Testis (tissue), 2 donors: ENCODE measurements at regions not wholly inside any gene's neighbourhood (a gene's known extent, or its start where the extent isn't known, plus 50 kb on each side); places are given as distances from the start of the nearest gene placed in this dataset.

Experiments
- DNase-seq: peaks from one replicate; pipeline ENCODE4 v3.0.0-alpha.2; 2019
- H3K27ac ChIP-seq, 2 donors: fragments of 200-600 bp; sonication (generic); one replicate each; pipeline ENCODE4 v1.5.1; 2019
- H3K27me3 ChIP-seq: fragments of 200-600 bp; sonication (generic); one replicate; pipeline ENCODE4 v1.5.1; 2019
- H3K36me3 ChIP-seq: fragments of 200-600 bp; sonication (generic); one replicate; pipeline ENCODE4 v1.5.1; 2017; ENCODE audit warnings: low read depth; ENCODE audit errors: missing control alignments
- H3K4me1 ChIP-seq: fragments of 200-600 bp; sonication (generic); one replicate; pipeline ENCODE4 v1.5.1; 2019
- H3K4me3 ChIP-seq, 2 donors: fragments of 200-600 bp; sonication (generic); one replicate each; pipeline ENCODE4 v1.5.1; 2017 to 2019
- H3K9me3 ChIP-seq: fragments of 200-600 bp; sonication (generic); one replicate; pipeline ENCODE4 v1.5.1; 2017
- POLR2A ChIP-seq: fragments of 450-650 bp; IDR thresholded peaks from one replicate; pipeline ENCODE4 v1.6.1; 2017; ENCODE audit warnings: antibody characterized with exemption, mild to moderate bottlenecking, moderate library complexity
- WGBS, 2 donors: methylation state at CpG; one replicate each; pipeline ENCODE4 v1.1.5; 2018; 5-methylcytosine and 5-hydroxymethylcytosine counted together
- intact Hi-C: fragments of 100-400 bp; cut with DNase I; formaldehyde crosslinking; loops from one replicate; pipeline ENCODE4 v1.15.1; 2023; ENCODE audit warnings: low total_unique reads
- TF ChIP-seq, protein P1 (sequence below), 3 experiments: fragments of 450-650 bp in 2 of 3; fragments of 200-600 bp in 1 of 3; sonication (generic) in 1 of 3; IDR thresholded peaks; one replicate each; pipeline ENCODE4 v1.5.1; 2016 to 2019; ENCODE audit warnings: antibody characterized with exemption in 3 of 3, mild to moderate bottlenecking in 2 of 3, moderate library complexity in 1 of 3

DNA sequence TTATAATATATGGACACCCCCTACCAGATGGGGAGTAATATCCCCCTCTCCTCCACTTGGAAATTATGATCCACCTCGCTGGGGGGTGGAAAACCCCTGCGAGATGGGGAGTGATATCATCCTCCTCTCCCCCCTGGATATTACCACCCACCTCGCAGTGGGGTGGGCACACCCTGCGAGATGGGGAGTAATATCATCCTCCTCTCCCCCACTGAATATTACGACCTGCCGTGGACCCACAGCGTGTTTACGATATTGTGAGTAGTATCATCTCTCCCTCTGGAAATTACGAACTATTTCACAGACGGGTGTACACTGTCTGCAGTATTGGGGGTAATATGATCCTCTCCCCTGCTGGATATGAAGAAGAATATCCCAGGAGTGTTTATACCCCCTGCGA lies 228.3 kb upstream of the WSCD1 start:
- H3K36me3 ChIP-seq = no peaks in the 10 kb centered on the region
- no peaks in the 10 kb centered on the region for H3K4me1 ChIP-seq
- H3K4me3 ChIP-seq = no peak overlapping the region
- WGBS, 2 donors = 52 to 72% methylated on average over 11 of the region's 11 CpGs
- TF ChIP-seq, protein P1, sequence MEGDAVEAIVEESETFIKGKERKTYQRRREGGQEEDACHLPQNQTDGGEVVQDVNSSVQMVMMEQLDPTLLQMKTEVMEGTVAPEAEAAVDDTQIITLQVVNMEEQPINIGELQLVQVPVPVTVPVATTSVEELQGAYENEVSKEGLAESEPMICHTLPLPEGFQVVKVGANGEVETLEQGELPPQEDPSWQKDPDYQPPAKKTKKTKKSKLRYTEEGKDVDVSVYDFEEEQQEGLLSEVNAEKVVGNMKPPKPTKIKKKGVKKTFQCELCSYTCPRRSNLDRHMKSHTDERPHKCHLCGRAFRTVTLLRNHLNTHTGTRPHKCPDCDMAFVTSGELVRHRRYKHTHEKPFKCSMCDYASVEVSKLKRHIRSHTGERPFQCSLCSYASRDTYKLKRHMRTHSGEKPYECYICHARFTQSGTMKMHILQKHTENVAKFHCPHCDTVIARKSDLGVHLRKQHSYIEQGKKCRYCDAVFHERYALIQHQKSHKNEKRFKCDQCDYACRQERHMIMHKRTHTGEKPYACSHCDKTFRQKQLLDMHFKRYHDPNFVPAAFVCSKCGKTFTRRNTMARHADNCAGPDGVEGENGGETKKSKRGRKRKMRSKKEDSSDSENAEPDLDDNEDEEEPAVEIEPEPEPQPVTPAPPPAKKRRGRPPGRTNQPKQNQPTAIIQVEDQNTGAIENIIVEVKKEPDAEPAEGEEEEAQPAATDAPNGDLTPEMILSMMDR (IDR thresholded peaks at IDR 0.05) = no peak
- no peak for TF ChIP-seq POLR2A
- intact Hi-C loops = no loop called here
- H3K27me3 ChIP-seq = no peaks in the 10 kb centered on the region
- DNase-seq = no peak
- no peaks in the 10 kb centered on the region for H3K9me3 ChIP-seq
- no peak overlapping the region for H3K27ac ChIP-seq

DNA sequence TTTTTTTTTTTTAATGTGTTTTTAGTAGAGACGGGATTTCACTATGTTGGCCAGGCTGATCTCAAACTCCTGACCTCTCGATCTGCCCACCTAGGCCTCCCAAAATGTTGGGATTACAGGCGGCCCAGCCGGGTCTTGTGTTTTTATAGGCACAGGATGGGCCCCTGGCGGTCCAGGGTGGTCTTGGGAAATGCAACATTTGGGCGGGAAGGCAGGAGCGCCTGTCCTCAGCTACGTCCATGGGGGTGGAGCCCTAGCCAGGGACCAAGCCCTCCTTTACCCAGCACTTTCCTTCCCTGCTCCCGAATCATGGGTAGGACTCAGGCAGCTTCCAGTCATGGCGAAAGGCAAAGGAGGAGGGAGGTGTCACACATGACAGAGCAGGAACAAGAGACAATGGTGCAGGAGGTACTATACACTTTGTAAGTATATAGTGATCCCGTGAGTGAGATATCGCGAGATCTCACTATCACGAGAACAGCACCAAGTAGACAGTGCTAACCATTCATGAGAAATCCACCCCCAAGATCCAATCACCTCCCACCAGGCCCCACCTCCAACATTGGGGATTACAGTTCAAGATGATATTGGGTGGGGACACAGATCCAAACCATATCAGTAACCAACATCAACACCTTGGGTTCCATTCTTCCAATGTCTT lies 226.7 kb upstream of the WSCD1 start:
- intact Hi-C loops = no loop called here
- no peak for TF ChIP-seq POLR2A
- TF ChIP-seq, protein P1 (IDR thresholded peaks at IDR 0.05) = no peak
- Histone ChIP-seq H3K27me3 (no peaks in the 10 kb centered on the region), H3K36me3 (no peaks in the 10 kb centered on the region), H3K4me1 (no peaks in the 10 kb centered on the region), H3K4me3 (no peak overlapping the region), H3K27ac (no peak overlapping the region), H3K9me3 (no peaks in the 10 kb centered on the region)
- 73 to 75% methylated on average over 14 of the region's 14 CpGs for WGBS, 2 donors
- peak; percentile 28 for DNase-seq

DNA sequence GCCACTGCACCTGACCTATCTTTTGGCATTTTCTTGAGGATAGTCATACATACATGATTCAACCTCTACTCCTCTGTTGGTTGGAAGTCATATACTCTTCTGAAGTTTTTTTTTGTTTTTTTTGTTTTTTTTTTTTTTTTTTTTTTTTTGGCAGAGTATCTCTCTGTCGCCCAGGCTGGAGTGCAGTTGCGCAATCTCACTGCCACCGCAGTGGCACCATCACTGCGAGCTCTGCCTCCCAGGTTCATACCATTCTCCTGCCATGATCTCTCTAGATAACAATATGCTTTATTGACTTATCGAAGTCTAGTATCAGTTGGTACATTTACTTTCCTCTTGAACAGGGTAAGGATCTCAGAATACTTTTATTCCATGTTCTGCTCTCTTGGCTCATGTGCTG lies 224.2 kb upstream of the WSCD1 start:
- no peaks in the 10 kb centered on the region for H3K27me3 ChIP-seq
- TF ChIP-seq POLR2A = no peak
- H3K36me3 ChIP-seq = no peaks in the 10 kb centered on the region
- DNase-seq = no peak
- intact Hi-C loops = no loop called here
- no peak overlapping the region for H3K27ac ChIP-seq
- H3K4me3 ChIP-seq = no peak overlapping the region
- no peaks in the 10 kb centered on the region for H3K9me3 ChIP-seq
- H3K4me1 ChIP-seq = no peaks in the 10 kb centered on the region
- whole genome bisulfite sequencing, 2 donors = 91 to 96% methylated on average over 5 of the region's 5 CpGs

DNA sequence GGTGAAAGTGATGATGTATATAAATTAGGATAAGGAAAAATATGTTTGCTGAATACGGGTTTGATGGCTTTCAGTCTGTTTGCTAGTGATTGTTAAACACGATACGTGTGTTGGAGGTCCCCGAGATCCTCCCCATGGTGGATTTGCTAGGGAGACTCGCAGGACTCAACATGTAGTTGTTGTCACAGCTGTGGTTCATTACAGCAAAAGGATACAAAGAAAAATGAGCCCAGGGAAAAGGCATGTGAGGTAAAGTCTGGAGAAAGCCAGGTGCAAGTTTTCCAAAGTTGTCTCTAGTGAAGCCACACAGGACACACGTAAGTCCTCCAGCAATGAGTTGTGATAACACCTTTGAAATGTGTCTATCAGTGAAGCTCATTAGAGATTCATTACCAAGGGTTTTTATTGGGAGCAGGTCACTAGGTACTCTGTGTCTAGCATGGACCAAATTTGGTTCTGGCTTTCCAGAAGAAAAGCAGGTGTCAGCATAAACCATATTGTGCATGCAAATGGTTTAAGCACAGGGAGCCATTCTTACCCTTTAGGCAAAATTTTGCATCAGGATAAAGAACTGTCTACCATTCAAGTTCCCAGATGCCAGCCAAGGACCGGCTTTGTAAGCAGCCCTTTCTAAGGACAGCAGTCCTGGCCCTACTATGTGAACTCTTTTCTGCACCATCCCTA lies 215.2 kb upstream of the WSCD1 start:
- H3K27me3 ChIP-seq = no peaks in the 10 kb centered on the region
- H3K27ac ChIP-seq = no peak overlapping the region
- TF ChIP-seq, protein P1 (IDR thresholded peaks at IDR 0.05) = no peak
- no peak for TF ChIP-seq POLR2A
- intact Hi-C loops = no loop called here
- no peaks in the 10 kb centered on the region for H3K36me3 ChIP-seq
- H3K9me3 ChIP-seq = no peaks in the 10 kb centered on the region
- H3K4me3 ChIP-seq = no peak overlapping the region
- DNase-seq = no peak
- no peaks in the 10 kb centered on the region for H3K4me1 ChIP-seq
- WGBS, 2 donors = 67 to 71% methylated on average over 7 of the region's 7 CpGs

DNA sequence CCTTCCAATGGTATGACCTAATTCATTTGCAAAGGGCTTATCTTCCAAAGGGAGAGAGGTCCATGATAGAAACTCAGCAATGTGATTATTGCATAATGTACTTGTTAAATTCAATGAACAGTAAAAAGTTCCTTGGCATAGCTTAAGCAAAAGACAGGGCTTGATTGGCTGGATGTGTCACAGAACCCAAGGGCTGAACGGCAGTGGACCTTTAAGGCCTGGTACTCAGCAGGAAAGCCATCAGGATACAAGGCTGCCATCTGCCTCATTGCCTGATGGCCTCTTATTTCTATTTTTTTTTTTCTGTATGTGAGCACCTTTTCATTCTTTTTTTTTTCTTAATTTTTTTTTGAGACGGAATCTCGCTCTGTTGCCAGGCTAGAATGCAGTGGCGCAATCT lies 208.9 kb upstream of the WSCD1 start:
- no peaks in the 10 kb centered on the region for H3K36me3 ChIP-seq
- no peak for TF ChIP-seq POLR2A
- TF ChIP-seq, protein P1 (IDR thresholded peaks at IDR 0.05) = no peak
- no peak for DNase-seq
- no peaks in the 10 kb centered on the region for H3K9me3 ChIP-seq
- H3K4me3 ChIP-seq = no peak overlapping the region
- WGBS, 2 donors = 48 to 71% methylated on average over 4 of the region's 4 CpGs
- intact Hi-C loops = no loop called here
- H3K4me1 ChIP-seq = no peaks in the 10 kb centered on the region
- no peaks in the 10 kb centered on the region for H3K27me3 ChIP-seq
- no peak overlapping the region for H3K27ac ChIP-seq
